GM18870 (cell line): ENCODE measurements at regions not wholly inside any gene's neighbourhood (a gene's known extent, or its start where the extent isn't known, plus 50 kb on each side); places are given as distances from the start of the nearest gene placed in this dataset.

Experiments used
- ATAC-seq: cut with Tn5 transposase; IDR thresholded peaks from one replicate; pipeline ENCODE4 v1.9.1; 2021; ENCODE audit warnings: moderate library complexity; ENCODE audit not compliant: unreplicated experiment

DNA sequence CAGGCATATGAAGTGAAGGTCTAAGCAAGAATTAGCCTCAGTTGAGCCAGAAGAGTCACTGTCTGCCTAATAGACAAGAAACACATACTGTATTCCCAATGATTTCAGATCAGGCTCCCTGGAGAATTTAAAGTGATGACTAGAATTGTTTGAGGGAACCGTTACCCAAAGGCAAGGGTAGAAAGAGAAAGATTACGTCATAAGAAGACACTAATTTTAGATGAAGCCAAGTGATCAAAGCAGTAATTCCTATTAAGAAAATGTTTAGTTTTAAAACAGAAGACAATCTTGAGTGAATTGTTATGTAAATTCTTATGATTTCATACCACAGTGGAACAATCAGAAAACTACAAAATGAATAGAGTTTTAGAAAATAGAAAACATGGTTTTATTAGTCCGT lies 194.5 kb upstream of the ARSJ start:
- ATAC-seq, result no peak

DNA sequence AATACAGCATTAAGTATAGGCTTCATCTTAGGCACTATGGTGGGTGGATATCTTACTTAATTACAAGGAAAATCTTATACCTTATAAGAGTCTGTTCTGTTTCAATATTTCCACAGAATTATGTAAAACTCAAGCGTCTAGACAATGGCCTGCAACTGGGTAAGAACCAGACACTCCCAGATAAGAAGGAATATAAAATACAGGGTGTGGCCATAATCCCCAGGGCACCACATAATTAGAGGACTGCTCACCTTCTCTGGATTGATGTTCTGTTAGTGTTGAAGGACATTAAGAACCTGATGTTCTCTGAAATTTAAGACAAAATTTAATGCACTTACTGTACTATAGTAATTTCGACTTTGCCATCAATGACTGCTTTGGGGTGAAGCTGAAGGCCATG lies 198.2 kb upstream of the ARSJ start:
- no peak for ATAC-seq

DNA sequence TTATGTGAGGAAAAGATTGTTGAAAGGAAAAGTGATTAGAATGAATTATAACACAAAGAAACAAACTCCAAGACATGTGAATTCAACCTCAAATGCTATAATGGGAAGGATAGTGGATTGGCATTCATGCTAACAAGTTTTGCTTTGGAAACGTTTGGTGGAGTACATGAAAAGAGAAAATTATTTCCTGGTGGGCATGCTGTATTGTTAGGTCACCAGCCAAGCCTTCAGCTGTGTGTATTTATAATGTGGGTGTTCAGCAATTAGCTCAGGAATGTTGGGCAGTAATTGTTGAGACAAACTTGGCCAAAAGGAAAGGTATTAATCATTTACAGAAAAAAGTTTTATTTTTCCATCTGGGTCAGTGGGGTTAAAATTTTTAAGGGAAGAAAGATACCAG lies 198.9 kb upstream of the ARSJ start:
- ATAC-seq, result no peak

DNA sequence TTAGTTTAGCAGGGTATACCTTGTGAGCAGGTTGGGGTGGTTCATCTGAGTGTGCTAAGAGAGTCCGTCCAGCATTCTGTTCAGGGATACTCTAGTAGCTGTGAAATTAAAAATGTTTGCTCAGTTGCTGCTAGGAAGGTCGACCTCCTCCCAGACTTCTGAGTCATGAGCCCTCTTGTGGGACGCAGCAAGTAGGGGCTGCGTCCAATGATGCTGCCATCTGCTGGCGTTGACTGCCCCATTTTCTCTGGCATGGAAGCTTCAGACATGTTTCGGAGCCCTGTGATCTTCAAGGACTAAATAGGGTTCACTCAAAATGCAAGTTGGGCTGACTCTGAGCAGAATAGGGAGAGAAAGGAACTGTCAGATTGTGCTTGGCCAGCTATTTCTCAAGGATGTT lies 201.0 kb upstream of the ARSJ start:
- ATAC-seq, result no peak

DNA sequence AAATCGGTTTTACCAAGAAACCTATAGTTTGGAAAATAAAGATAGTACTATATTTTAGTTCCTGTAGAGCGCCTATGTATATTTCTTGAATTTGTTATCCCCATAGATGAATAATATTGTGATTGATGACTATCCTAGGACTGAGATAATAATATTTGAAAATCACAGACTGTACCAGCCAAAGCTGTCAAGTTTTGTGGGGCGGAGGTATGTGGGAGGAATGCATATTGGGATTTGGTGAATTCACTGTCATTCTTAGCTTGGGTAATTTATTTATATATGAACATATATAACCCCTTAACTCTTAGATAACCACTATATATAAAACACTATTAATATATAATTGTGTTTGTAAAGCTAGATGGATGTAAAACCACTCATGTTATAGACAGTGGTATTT lies 205.5 kb upstream of the ARSJ start:
- no peak for ATAC-seq

DNA sequence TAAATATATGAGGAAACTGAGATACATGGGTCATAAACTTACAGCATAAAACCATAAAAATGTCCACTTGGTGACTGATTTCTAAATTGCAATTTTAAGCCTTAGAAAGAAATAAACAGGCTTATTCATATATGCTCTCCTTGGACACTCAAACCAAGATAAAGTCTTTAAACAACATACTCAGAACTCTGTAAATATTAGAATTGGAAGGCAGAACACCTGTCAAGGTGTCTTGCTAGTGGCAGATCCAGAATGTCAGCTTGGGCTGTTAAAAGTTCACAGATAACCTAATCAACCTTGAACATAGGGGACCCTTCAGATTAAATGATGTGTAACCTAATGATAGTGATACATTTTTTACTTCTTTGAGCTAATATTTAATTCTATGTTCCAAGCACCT lies 208.1 kb upstream of the ARSJ start:
- no peak for ATAC-seq

DNA sequence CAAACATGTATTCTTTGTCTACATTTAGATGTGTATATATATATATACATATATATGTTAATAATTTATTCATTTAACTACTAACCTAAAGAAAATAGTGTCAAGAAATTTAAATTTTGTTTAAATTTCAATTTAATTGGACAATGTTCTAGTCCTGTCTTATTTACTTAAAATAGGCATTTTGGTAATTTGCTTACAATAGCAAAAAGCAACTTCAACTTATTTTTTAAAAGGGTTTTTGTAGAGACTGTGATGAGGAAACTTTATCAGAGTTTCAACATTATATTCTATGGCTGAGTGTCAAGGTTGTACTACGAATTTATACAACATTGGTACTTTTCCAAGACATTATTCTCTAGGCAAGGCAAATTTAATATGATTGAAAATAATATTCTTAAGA lies 212.0 kb upstream of the ARSJ start:
- no peak for ATAC-seq

DNA sequence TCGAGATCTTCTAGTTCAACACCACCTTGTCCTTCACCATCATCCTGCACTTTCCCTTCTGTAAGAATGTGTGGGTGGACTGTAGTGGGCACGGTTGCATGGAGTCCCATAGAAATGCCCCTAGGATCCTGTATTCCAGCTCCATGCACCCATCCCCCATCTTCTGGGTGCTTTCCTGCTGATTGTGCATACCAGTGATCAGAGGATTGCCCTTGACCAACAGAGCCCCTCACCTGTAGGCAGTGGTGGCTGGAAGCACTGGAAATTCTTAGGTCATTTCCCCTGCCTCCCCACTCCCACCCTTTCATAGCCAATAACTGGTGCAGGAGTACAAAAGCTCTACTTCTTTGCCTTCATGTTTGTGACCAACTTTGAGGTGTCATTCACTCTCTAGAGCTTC lies 213.4 kb upstream of the ARSJ start:
- no peak for ATAC-seq

DNA sequence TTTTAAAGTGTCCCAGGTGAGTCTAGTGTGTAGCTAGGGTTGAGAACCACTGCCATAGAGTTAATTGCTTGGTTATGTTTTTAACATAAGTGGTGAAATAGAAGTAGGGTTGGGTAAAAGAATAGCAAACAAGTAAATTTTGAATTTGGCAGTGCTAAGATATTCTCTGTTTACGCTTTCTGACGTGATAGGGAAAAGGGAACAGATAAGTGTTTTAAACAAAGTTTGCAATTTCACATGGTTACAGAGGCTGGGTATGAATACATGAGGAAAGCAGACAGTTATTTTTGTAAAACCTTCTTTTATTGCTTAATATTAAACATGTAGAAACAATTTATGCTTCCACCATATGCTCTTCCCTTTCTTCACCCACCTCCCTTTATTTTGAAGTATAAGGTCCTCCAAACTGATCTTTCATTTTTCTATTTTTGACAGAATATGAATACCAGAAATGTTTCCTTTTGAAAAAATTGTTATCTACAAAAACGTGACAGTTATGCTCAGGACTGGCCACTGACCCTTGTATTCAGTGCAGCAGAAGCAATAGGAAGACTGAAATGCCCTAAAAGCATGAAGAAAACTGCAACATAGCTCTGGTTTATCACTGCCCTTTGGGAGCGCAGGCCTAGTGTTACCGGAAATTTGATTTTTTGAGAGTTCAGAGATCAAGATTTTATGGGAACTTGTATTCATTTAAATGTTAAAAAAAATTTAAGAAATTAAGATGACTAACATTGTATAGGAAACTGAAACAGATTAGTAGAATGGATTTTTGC lies 214.4 kb upstream of the ARSJ start:
- ATAC-seq, result no peak

DNA sequence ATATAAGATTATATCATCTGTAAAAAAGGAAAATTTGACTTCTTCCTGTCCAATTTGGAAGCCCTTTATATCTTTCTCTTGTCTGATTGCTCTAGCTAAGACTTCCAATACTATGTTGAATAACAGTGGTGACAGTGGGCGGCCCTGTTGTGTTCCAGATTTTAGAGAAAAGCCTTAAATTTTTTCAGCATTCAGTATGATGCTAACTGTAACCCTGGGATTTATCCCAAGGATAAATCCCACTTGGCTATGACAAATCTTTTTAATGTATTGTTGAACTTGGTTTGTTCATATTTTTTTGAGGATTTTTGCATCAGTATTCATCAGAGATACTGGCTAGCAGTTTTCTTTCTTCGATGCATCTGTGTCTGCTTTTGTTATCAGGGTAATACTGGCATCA lies 217.2 kb upstream of the ARSJ start:
- no peak for ATAC-seq

DNA sequence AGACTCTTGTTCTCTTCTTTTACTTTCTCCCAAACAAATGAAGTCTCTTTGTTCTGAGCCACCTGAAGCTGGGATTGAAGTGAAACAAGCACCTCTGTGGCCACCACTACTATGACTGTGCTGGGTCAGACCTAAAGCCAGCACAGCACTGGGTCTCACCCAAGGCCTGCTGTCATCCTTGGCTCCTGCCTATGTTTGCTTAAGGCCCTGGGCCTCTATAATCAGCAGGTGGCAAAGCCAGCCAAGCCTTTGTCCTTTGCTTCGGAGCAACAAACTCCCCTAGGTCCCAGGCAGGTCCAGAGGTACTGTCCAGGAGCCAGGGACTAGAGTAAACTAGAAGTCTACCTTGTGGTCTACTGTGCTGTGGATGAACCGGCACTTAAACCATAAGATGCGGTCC lies 220.6 kb upstream of the ARSJ start:
- ATAC-seq, result no peak

DNA sequence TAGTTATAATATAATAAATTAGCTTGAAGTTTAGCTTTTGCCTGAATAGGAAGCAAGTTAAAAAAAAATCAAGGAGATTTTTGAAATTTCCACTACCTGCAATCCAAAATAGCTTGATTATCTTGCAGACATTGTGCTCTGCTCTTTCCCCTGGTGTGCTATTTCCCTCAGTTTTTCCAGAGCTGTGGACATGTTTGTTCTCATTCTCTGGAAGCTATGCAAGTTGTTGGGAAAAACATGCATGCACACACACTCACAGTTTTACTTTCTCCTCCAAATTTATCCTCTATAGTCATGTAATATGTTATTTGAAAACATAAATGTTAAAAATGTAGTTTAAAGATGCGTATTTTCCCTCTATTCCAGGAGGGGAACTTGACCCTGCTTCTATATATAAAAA lies 225.8 kb upstream of the ARSJ start:
- no peak for ATAC-seq

DNA sequence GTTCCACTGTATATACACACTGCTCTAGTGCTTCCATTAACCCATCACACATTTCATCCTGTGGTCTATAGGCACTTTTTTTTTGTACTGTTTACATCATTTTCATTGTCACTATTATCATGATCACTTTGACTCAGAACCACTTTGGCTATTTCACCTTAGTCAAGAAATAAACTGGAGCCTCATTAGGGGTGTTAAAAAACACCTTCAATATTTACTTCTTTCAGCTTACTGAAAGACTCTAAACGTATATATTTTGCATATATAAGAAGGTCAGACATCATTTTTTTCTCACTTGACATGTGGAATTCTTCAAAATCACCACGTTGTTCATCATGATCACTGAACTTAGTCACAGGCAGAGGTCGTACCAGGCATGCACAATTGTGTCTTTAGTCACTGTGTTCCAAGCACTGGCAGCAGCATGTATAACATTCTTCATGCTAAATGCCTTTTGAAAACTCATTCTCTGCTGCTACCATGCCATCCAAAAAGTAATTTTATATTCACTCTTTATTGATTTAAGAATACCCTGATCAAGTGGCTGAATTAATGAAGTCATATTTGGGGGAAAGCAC lies 229.2 kb upstream of the ARSJ start:
- no peak for ATAC-seq

DNA sequence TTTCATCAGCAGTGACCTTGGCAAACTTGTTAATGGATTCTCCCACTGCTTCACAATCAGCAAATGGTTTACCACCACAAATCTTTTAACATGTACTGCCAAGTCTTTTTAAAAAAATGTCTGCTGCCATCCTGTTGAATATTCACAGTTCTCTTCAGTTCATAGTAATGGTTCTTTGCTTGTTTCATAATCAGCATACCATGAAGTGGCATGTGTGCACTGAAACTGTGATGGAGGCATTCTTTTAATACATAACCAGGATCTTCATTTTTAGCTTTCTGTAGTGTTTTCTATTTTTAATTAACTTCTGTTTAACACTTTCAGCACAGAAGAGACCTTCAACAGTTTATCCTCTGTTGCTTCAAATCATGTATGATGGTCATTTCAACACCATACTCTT lies 230.1 kb upstream of the ARSJ start:
- ATAC-seq, result peak; percentile 79

DNA sequence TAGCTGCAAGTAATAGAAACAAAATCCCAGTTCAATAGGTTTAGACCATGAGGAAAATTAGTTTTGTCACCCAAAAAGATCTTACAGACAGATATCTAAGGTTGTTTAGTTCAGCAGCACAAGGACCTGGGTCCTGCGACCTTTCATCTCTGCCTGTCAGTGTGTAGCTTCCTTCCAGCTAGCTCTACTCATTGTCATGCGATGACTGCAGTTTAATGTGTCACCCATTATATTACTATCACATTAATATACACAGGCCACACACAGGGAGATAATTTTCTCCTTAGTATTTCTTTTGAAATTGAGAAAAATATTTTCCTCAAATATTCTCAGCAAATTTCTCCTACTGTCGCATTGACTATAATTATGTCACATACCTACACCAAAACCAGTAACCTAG lies 232.1 kb upstream of the ARSJ start:
- no peak for ATAC-seq

DNA sequence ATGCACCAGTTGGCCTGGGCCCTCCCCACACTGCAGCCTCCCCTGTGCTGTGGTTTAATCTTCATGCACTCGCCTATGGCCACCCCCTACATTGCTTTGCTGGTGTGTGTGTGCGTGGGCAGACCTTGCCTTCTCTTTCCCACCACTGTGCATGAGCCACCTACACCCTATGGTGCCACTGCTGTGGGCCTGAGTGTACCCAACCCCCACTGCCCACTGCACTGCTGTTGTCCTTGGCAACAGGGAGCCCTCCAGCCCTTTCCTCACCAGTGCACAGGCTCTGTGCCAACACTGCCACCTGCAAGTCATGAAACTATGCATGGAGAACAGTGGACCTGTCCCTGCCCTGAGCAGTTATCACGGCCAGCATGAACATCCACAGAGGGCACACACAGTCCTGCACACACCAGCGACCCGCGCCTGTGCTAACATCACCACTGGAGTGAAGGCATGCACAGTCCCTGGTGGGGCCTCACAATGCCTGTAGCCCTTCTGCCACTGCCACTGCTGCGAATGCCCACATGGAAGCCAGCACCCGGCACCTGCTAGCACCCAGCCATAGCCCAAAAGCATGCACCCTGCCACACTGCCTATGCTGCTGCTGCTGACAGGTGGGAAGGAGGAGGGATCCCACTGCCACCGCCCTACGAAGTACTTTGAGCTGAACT lies 237.8 kb upstream of the ARSJ start:
- no peak for ATAC-seq

DNA sequence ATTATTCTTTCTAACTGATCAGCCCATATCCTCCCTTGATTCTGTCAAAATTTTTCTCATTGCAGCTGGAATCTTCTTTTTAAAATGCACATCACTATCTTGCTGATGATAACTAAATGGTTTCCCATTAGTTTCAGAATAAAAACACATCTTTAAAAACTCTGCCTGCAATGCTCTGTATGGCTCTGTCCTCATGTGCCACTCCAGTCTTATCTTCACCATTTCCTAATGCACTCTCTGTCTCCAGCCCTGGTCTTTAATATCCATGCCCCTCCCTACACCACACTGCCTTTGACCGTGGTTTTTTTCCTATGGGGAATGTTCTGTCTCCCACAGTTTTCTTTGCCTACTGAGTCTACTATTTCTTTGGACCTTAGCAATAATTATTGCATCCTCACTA lies 244.1 kb upstream of the ARSJ start:
- ATAC-seq, result no peak

DNA sequence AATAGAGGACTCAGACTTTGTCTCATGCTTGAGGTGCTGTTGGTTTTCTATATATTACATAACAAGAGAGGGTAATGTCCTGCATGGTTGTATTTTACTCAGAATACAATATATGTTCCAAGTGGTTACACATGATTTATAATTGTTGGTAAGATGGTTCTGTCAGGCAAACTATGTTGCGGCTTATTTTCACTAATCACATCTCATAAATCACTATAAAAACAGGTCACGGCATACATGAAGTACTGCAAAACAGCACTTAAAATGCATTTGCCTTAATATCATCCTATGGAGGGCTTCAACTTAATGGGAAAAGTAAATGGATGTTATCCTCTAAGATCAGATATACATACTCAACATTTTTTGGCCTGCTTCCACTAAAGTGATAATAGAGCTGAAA lies 246.0 kb upstream of the ARSJ start:
- ATAC-seq, result no peak

DNA sequence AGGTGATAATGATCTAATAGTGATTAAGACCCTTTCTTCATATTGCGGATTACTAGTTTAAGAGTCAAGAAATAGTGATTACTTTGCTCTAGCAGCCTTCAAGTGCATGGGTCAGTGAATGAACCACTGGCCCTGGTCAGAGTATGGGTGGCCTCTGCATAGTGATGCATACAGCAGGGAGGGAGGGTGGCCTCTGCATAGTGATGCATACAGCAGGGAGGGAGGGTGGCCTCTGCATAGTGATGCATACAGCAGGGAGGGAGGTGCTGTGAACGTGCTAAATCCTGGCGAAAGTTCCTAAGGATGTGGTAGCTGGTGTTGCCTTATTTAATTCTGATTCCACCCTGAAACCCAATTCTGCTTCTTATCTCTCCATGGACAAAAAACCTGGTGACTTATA lies 246.7 kb upstream of the ARSJ start:
- ATAC-seq, result no peak

DNA sequence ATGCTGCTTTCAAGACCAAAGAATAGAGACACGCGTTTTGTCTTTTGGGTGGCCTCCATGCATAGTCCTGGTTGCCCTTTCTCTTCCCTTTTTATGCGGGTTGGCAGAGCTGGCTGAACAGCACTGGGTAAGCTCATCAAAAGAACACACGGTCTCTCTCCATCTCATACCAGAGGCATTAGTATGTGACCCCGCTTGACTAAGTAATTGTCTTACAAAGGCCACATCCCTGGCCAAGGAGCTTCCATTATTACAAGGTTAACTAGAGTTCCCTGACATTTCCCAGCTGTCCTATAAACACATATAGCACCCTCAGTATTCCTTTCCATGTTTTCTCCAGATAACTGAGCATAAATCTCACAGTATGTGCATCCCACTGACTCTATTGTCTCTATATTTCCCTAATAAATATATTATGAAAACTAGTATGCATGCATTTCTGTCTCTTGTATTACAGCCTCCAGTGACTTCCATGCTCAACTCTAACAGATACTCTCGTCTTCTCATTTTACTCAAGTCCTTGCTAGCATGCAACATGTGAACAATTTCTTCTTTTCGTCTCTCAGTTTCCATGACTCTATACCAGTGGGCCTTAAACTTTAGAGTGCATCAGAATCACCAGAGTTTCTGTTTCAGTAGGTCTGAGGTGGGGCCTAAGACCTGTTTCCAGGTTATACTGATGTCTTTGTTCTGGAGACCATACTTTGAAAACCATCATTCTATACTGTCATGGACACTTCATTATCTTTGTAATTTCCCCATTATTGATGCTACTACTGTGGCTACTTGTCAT lies 247.7 kb upstream of the ARSJ start:
- ATAC-seq, result peak; percentile 88

DNA sequence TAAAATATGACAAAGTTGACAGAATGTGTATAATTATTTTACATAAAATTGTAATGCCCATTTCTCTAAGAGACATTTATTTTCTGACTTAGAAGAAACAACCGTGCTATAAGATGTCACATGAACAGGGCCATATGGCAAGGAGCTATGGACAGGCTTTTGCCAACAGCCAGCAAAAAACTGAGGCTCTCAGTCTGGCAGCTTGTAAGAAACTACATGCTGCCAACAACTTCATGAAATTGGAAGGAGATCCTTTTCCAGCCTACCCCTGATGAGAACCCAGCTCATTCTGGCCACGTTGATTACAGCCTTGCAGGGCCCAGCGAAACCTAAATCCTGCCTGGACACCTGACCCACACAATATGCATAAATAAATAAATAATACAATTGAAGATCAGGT lies 250.3 kb upstream of the ARSJ start:
- no peak for ATAC-seq
